Lung (tissue), 11 donors: ENCODE measurements at regions not wholly inside any gene's neighbourhood (a gene's known extent, or its start where the extent isn't known, plus 50 kb on each side); places are given as distances from the start of the nearest gene placed in this dataset.

ENCODE experiments used
- ATAC-seq: fragments of 200-7000 bp; cut with Tn5 transposase; one replicate; pipeline ENCODE4 v1.9.1; 2020; ENCODE audit warnings: moderate number of reproducible peaks; ENCODE audit not compliant: insufficient read depth, low FRiP score
- DNase-seq, 3 donors: peaks; one replicate each; pipeline ENCODE4 v3.0.0-alpha.2; 2013 to 2017
- H3K27ac ChIP-seq, 2 donors: one replicate each; pipeline ENCODE4 v1.5.1; 2013; ENCODE audit warnings: mild to moderate bottlenecking in 2 of 2, moderate library complexity in 2 of 2, control low read depth in 1 of 2, inconsistent platforms in 1 of 2, low read depth in 1 of 2, low read length in 1 of 2
- H3K27me3 ChIP-seq, 3 donors: one replicate each; pipeline ENCODE4 v1.5.1; 2013; ENCODE audit warnings: low read length in 2 of 3; ENCODE audit not compliant: control insufficient read depth in 3 of 3, insufficient read depth in 3 of 3
- H3K36me3 ChIP-seq, 4 donors: one replicate each; pipeline ENCODE4 v1.5.1; 2013; ENCODE audit warnings: low read length in 4 of 4, mild to moderate bottlenecking in 1 of 4, moderate library complexity in 1 of 4; ENCODE audit not compliant: control insufficient read depth in 4 of 4, insufficient read depth in 4 of 4
- H3K4me1 ChIP-seq, 5 donors: one replicate each; pipeline ENCODE4 v1.5.1; 2013; ENCODE audit warnings: low read length in 5 of 5, mild to moderate bottlenecking in 2 of 5, moderate library complexity in 1 of 5; ENCODE audit not compliant: control insufficient read depth in 5 of 5, insufficient read depth in 5 of 5
- H3K4me3 ChIP-seq: one replicate; pipeline ENCODE4 v1.5.1; 2013; ENCODE audit warnings: mild to moderate bottlenecking, control low read depth, moderate library complexity
- H3K9ac ChIP-seq, 2 donors: one replicate each; pipeline ENCODE4 v1.5.1; 2013; ENCODE audit warnings: low read length in 2 of 2, control low read depth in 1 of 2; ENCODE audit not compliant: insufficient read depth in 1 of 2
- H3K9me3 ChIP-seq, 4 donors: one replicate each; pipeline ENCODE4 v1.5.1; 2013; ENCODE audit warnings: low read length in 3 of 4, mild to moderate bottlenecking in 1 of 4, moderate library complexity in 1 of 4; ENCODE audit not compliant: control insufficient read depth in 4 of 4, insufficient read depth in 3 of 4
- WGBS, 2 donors: extraction: QIAGEN DNeasy Blood & Tissue Kit; methylation state at CpG; one replicate each; pipeline ENCODE4 v1.1.7; 2013; 5-methylcytosine and 5-hydroxymethylcytosine counted together
- TF ChIP-seq, protein P1 (sequence below): IDR thresholded peaks from 2 replicates; pipeline ENCODE4 v1.5.1; 2012; ENCODE audit warnings: mild to moderate bottlenecking; ENCODE audit errors: control extremely low read depth, extremely low read depth
- donor health status: control.
- donor health status: control.
- donor health status: Bipolar disorder and iron deficiency.
- donor health status: healthy.
- donor health status: DM: yes; HTN: yes; CAD: no.

DNA sequence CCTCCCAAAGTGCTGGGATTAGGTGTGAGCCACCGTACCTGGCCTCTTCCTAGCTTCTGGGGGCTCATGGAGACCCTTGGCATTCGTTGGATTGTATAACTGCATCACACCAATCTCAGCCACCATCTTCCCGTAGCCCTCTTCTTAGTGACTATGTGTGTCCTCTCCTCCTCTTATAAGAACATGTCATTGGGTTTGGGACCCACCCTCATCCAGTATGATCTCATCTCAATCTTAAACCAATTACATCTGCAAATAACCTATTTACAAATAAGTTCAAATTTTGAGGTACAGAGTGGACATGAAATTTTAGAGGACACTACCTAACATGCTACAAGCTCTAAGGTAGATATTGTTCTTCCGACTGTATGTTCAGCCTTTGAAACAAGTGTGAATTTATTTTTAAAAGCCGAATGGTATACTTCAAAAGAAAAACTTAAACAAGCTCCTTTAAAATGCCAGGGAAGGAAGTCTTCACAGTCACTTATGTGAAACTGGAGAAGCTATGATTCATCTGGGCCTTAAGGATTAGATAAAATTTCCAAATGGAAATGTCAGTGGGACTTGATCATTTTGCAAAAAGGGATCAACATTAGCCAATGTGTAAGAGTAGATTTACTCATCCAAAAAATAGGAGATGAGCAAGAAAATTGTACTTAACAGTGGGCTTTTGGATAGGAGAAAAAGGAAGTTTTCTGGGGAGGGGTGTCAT is 225.7 kb downstream of the MEX3B start:
- Histone ChIP-seq H3K27me3 (no peaks in the 10 kb centered on the region), H3K4me1 (peaks cover 0 to 2% (median 0%) of the 10 kb centered on the region in 5 donors), H3K9ac (no peak overlapping the region), H3K27ac (no peak overlapping the region), H3K36me3 (no peaks in the 10 kb centered on the region), H3K9me3 (no peaks in the 10 kb centered on the region), H3K4me3 (no peak overlapping the region)
- WGBS, 2 donors = 73 to 82% methylated on average over 5 of the region's 5 CpGs
- DNase-seq (peak in 1 of 3 donors; percentile 19), ATAC-seq (no peak)
- TF ChIP-seq, protein P1, sequence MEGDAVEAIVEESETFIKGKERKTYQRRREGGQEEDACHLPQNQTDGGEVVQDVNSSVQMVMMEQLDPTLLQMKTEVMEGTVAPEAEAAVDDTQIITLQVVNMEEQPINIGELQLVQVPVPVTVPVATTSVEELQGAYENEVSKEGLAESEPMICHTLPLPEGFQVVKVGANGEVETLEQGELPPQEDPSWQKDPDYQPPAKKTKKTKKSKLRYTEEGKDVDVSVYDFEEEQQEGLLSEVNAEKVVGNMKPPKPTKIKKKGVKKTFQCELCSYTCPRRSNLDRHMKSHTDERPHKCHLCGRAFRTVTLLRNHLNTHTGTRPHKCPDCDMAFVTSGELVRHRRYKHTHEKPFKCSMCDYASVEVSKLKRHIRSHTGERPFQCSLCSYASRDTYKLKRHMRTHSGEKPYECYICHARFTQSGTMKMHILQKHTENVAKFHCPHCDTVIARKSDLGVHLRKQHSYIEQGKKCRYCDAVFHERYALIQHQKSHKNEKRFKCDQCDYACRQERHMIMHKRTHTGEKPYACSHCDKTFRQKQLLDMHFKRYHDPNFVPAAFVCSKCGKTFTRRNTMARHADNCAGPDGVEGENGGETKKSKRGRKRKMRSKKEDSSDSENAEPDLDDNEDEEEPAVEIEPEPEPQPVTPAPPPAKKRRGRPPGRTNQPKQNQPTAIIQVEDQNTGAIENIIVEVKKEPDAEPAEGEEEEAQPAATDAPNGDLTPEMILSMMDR = no peak

DNA sequence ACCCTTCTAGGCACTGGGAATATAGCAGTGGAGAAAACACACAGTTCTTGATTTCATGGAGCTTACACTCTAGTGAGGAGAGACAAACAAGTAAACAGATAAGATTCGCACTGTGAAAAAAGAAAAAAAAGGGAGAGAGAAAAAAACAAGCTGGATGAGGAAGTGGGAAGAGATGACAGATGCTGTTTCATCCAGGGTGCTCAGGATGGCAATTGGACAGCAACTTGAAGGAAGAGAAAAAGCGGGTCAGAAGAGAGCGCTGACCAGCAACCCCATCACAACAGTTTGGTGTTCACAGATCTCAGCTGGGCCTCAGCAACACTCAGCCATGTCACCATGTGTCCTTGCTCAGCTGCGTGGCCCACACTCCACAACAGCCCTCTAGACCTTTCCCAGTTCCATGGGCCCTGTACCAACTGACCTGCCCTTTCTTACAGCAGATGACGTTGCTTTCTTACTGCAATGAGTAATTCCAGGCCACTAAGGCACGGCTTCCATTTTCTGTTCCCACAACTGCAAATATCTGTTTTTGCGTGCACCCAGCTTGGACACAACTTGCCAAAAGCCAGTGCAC is 230.8 kb downstream of the MEX3B start:
- WGBS, 2 donors = 86 to 88% methylated on average over 7 of the region's 7 CpGs
- Histone ChIP-seq H3K9me3 (no peaks in the 10 kb centered on the region), H3K27ac (no peak overlapping the region), H3K4me3 (no peak overlapping the region), H3K36me3 (no peaks in the 10 kb centered on the region), H3K4me1 (peaks cover 0 to 2% (median 0%) of the 10 kb centered on the region in 5 donors), H3K9ac (no peak overlapping the region), H3K27me3 (no peaks in the 10 kb centered on the region)
- ATAC-seq (no peak), DNase-seq (no peak)
- TF ChIP-seq, protein P1 = no peak

DNA sequence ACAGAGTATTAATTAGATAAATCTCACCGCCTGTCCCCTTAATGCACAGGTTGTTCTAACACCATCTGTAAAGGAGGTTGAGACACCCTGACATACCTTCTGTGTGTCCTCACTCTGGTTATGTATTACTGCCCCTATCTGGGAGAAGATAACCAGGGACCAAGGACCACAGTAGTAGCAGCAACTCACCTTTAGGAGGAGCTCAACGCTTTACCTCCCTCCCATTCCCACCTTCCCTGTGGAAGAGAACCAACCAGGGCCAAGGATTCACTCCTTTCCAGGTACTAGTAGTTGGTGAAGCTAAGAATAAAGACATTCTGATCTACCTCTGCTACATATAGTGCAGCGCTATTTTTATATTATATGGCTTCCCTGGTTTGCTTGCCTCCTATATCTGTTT is 232.6 kb downstream of the MEX3B start:
- H3K9me3 ChIP-seq = no peaks in the 10 kb centered on the region
- peaks cover 0 to 8% (median 0%) of the 10 kb centered on the region in 5 donors for H3K4me1 ChIP-seq
- H3K4me3 ChIP-seq = no peak overlapping the region
- H3K27me3 ChIP-seq = no peaks in the 10 kb centered on the region
- no peak for ATAC-seq
- TF ChIP-seq, protein P1 = no peak
- H3K27ac ChIP-seq = no peak overlapping the region
- H3K9ac ChIP-seq = no peak overlapping the region
- no peaks in the 10 kb centered on the region for H3K36me3 ChIP-seq
- WGBS, 2 donors = 58 to 62% methylated on average over 3 of the region's 3 CpGs
- DNase-seq = no peak

DNA sequence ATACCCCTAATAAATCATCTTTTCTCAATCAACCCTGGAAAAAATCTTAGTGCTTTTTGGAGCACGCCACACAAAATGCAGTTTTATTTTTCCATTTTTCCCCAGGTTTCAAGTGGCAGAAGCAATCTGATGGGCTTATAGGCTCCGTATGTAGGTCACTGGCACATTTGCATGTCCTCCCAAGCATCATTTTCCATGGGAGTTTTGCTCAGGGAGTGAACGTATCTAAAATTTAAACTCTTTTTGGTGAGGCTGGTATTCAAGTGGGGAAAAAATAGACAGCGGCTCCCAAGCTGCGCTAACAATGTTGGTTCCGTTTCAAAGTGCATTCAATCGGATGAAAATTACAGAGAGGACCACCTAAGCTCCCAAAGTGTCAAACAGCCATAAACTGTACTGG is 233.4 kb downstream of the MEX3B start:
- H3K36me3 ChIP-seq = no peaks in the 10 kb centered on the region
- H3K27me3 ChIP-seq = no peaks in the 10 kb centered on the region
- no peak overlapping the region for H3K27ac ChIP-seq
- H3K9me3 ChIP-seq = no peaks in the 10 kb centered on the region
- DNase-seq (no peak), ATAC-seq (no peak)
- H3K4me3 ChIP-seq = no peak overlapping the region
- 86 to 91% methylated on average over 7 of the region's 7 CpGs for whole genome bisulfite sequencing, 2 donors
- peaks cover 0 to 8% (median 0%) of the 10 kb centered on the region in 5 donors for H3K4me1 ChIP-seq
- TF ChIP-seq, protein P1 = no peak
- no peak overlapping the region for H3K9ac ChIP-seq
